NCI-H1436 treated with DMSO at 0.1 percent for 48 hours (cell line): ENCODE measurements at regions not wholly inside any gene's neighbourhood (a gene's known extent, or its start where the extent isn't known, plus 50 kb on each side); places are given as distances from the start of the nearest gene placed in this dataset.
"Not testable (repeated sequence)": the region's sequence is repeated elsewhere in the genome, so short reads cannot be mapped to it uniquely, and the experiment has no call there.

ENCODE experiments used
- DNase-seq: peaks from one replicate; lab custom pipeline; 2025; lab: John Stamatoyannopoulos, UW

GRCh38 chr18:38663682-38664081 is 1098.1 kb upstream of the CELF4 start:
- no peak for DNase-seq

- no peak for DNase-seq
Measured at GRCh38 chr18:38663270-38663669, 1097.7 kb upstream of the CELF4 start.

- DNase-seq = no peak
Measured at GRCh38 chr18:38654946-38655345, 1089.3 kb upstream of the CELF4 start.

- no peak for DNase-seq
Measured at GRCh38 chr18:38651736-38652135, 1086.1 kb upstream of the CELF4 start.

GRCh38 chr18:38648179-38648578 is 1082.6 kb upstream of the CELF4 start:
- DNase-seq = no peak

- no peak for DNase-seq
Measured at GRCh38 chr18:38646296-38646695, 1080.7 kb upstream of the CELF4 start.

- DNase-seq = no peak
Measured at GRCh38 chr18:38644875-38645641, 1079.5 kb upstream of the CELF4 start.

- no peak for DNase-seq
Measured at GRCh38 chr18:38642711-38643110, 1077.1 kb upstream of the CELF4 start.

GRCh38 chr18:38639700-38640099 is 1074.1 kb upstream of the CELF4 start:
- not testable (repeated sequence) for DNase-seq

- DNase-seq = no peak
Measured at GRCh38 chr18:38635709-38636430, 1070.3 kb upstream of the CELF4 start.

GRCh38 chr18:38634117-38634516 is 1068.5 kb upstream of the CELF4 start:
- DNase-seq = no peak

GRCh38 chr18:38633333-38633732 is 1067.7 kb upstream of the CELF4 start:
- no peak for DNase-seq

GRCh38 chr18:38619129-38619528 is 1053.5 kb upstream of the CELF4 start:
- no peak for DNase-seq

GRCh38 chr18:38616306-38616705 is 1050.7 kb upstream of the CELF4 start:
- DNase-seq = no peak

GRCh38 chr18:38612904-38613303 is 1047.3 kb upstream of the CELF4 start:
- no peak for DNase-seq

GRCh38 chr18:38611036-38611964 is 1045.7 kb upstream of the CELF4 start:
- no peak for DNase-seq

- no peak for DNase-seq
Measured at GRCh38 chr18:38606841-38607240, 1041.2 kb upstream of the CELF4 start.

- no peak for DNase-seq
Measured at GRCh38 chr18:38602341-38602740, 1036.7 kb upstream of the CELF4 start.

GRCh38 chr18:38587571-38587970 is 1022.0 kb upstream of the CELF4 start:
- no peak for DNase-seq

GRCh38 chr18:38586327-38586726 is 1020.7 kb upstream of the CELF4 start:
- no peak for DNase-seq

- no peak for DNase-seq
Measured at GRCh38 chr18:38579764-38580163, 1014.2 kb upstream of the CELF4 start.

GRCh38 chr18:38576916-38577315 is 1011.3 kb upstream of the CELF4 start:
- DNase-seq = no peak
